22Rv1 (cell line): ENCODE measurements at regions not wholly inside any gene's neighbourhood (a gene's known extent, or its start where the extent isn't known, plus 50 kb on each side); places are given as distances from the start of the nearest gene placed in this dataset.

Experiments
- CTCF ChIP-seq: fragments of 450-650 bp; IDR thresholded peaks from 2 replicates; pipeline ENCODE4 v1.5.1; 2017; ENCODE audit warnings: mild to moderate bottlenecking
- ZFX ChIP-seq: fragments of 450-650 bp; IDR thresholded peaks from 2 replicates; pipeline ENCODE4 v1.6.1; 2017; ENCODE audit warnings: antibody characterized with exemption, borderline replicate concordance

GRCh38 chr4:104881136-104881886 is 265.4 kb upstream of the TET2 start:
- TF ChIP-seq CTCF = no peak
- no peak for TF ChIP-seq ZFX
